Coronary artery (tissue), 2 donors: ENCODE measurements at regions not wholly inside any gene's neighbourhood (a gene's known extent, or its start where the extent isn't known, plus 50 kb on each side); places are given as distances from the start of the nearest gene placed in this dataset.

Experiments
- DNase-seq: peaks from one replicate; pipeline ENCODE4 v3.0.0-alpha.2; 2017; ENCODE audit warnings: low spot score
- H3K27ac ChIP-seq, 2 donors: fragments of 200-600 bp; sonication (generic); one replicate each; pipeline ENCODE4 v1.5.1; 2016 to 2019
- H3K4me3 ChIP-seq: fragments of 200-600 bp; sonication (generic); 2 replicates; pipeline ENCODE4 v1.5.1; 2016; ENCODE audit warnings: mild to moderate bottlenecking, moderate library complexity
- TF ChIP-seq, protein P1 (sequence below): fragments of 200-600 bp; sonication (generic); IDR thresholded peaks from one replicate; pipeline ENCODE4 v1.5.1; 2019; ENCODE audit warnings: antibody characterized with exemption

DNA sequence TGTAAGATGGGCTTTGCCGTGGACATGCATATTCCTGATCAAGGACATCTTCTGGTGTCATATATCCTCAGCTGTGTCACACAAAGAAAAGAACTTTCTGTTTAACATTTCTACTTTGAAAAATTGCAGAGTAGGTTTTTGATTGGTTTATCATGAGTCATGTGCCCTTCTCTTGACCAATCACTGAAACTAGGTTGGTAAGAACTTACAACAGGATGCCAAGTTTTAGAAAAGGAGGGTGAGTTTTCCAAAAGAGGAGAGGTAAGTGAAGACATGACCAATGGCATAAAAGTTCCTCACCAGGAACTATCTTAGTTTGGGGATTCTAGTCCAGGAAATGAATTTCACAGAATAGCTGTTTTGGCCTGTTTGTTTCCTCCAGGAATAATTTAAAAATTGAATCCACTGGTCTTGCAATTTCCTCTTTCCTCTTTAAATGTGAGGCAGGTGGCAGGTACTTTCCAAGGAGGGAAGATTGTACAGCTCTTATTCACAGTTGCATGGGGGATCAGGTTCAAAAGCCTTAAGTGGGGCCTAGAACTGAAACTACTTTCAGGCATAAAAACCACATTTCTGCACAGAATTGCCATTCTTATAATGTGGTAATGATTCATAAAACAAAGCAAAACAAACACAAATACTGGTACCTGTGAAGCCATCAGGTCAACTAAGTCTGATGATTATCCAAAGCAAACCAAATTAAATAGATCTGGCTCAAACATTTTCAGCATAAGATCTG, 1114.5 kb upstream of the LCORL start:
- DNase-seq = no peak
- TF ChIP-seq, protein P1, sequence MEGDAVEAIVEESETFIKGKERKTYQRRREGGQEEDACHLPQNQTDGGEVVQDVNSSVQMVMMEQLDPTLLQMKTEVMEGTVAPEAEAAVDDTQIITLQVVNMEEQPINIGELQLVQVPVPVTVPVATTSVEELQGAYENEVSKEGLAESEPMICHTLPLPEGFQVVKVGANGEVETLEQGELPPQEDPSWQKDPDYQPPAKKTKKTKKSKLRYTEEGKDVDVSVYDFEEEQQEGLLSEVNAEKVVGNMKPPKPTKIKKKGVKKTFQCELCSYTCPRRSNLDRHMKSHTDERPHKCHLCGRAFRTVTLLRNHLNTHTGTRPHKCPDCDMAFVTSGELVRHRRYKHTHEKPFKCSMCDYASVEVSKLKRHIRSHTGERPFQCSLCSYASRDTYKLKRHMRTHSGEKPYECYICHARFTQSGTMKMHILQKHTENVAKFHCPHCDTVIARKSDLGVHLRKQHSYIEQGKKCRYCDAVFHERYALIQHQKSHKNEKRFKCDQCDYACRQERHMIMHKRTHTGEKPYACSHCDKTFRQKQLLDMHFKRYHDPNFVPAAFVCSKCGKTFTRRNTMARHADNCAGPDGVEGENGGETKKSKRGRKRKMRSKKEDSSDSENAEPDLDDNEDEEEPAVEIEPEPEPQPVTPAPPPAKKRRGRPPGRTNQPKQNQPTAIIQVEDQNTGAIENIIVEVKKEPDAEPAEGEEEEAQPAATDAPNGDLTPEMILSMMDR = no peak
- Histone ChIP-seq H3K27ac (no peak overlapping the region), H3K4me3 (no peak overlapping the region)

DNA sequence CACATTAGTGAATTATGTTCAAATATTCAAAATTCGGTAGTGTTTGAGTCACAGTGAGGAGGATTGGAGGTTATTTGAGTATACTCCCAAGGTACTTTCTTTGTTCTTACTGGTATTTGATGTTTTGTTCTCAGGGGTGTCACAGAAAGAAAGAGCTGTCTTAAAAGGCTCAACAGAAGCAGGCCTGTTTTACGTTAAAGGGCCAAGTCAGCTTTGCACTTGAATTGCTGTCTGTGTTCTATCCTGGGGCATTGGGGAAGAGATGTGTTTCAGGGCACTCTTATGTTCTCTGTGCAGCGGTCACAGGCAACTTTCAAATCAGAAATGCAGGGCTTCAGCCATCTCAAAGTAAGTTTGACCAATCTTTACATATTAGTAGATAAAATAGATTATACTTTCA, 1113.1 kb upstream of the LCORL start:
- Histone ChIP-seq H3K4me3 (no peak overlapping the region), H3K27ac (no peak overlapping the region)
- DNase-seq = no peak
- TF ChIP-seq, protein P1 = no peak

DNA sequence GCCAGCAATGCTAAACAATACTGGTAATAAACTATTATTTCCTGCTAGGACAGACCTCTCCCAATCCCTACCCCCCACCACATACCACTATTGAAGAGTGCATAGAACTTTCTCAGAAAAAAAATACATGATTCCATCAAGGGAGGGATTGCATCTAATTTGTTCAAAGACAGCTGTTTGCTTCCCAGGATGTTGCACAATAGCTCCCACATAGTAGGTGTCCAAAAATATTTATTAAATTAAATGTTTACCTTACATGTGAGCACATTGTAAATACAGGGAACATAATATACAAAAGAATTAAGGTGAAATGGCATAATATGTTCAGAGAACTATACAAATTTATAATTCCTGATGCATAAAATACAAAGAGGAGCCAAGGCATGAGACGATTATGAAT, 1111.8 kb upstream of the LCORL start:
- DNase-seq = no peak
- TF ChIP-seq, protein P1 = no peak
- Histone ChIP-seq H3K4me3 (no peak overlapping the region), H3K27ac (no peak overlapping the region)

DNA sequence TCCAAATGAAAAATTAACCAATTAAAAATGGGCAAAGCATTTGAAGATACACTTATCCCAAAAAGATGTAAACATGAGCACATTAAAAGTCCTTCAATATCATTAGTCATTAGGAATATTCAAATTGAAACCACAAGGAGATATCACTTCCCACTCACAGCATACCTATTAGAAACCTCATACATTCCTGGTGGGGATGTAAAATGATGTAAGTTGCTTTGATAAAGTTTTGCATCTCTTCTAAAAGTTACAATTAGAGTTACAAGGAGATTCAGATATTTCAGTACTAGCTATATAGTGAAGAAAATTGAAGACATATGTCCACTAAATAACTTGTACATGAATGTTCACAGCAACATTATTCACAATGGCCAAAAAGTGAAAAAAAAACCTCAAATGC, 1109.3 kb upstream of the LCORL start:
- Histone ChIP-seq H3K4me3 (no peak overlapping the region), H3K27ac (no peak overlapping the region)
- no peak for DNase-seq
- TF ChIP-seq, protein P1 = no peak

DNA sequence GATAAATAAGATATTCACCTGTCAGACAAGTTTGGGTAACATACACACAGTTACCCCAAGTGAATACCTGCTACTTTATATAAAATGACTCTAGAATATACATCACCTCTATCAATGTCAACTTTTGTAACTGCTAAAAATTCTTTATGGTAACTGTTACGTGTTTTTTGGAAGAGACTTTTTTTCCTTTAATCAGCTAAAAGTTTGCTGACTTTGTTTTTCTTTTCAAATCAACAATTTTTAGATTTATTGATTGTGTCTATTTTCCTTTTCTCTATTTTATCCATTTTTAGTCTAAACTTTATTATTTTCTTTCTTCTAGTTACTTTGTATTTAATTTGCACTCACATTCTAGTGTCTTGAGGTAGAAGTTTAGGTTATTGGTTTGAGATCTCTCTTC, 1106.6 kb upstream of the LCORL start:
- TF ChIP-seq, protein P1 = no peak
- DNase-seq = no peak
- no peak overlapping the region for H3K4me3 ChIP-seq
- no peak overlapping the region for H3K27ac ChIP-seq

DNA sequence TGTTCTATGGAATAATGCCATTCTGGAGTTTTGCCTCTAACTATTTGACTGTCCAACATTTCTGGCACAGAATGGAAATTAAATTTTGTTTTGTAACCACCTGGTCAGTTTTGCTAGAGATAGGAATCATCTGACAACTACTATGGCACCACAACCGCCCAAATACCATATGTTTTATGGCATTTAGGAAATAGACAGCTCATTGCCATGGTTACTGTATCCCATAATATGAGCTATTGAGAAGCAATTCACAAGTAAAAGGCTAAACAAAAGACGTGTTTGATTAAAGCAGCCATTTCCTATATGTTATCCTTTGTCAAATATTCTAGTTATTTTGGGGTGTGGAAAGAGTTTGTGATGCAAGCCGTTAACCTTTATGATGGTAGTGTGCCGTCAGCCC, 1105.3 kb upstream of the LCORL start:
- TF ChIP-seq, protein P1 = no peak
- DNase-seq = no peak
- H3K27ac ChIP-seq = no peak overlapping the region
- H3K4me3 ChIP-seq = no peak overlapping the region

DNA sequence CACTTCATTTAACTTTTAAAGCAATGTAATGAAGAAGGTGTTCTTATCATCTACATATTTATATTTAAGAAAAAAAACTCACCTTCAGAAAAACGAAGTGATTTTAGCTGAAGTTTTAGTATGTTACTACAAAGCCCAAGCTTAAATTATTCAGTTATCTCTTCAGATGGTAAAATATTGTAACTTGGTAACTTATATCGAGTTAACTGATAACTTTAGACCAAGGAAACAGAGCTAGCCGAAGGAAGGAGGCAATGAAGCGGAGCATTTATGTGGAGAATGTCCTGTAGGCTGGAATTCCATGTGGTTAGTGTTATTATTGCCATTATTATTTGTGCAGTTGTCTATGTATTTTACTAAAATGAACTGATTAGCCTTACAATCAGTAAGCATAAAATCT, 1102.1 kb upstream of the LCORL start:
- TF ChIP-seq, protein P1 = no peak
- no peak for DNase-seq
- no peak overlapping the region for H3K27ac ChIP-seq
- H3K4me3 ChIP-seq = no peak overlapping the region
